ENCODE measurements at regions not wholly inside any gene's neighbourhood (a gene's known extent, or its start where the extent isn't known, plus 50 kb on each side); places are given as distances from the start of the nearest gene placed in this dataset.
A peak's percentile ranks its signal among the peaks of the same experiment; 100 is the strongest.

DNA sequence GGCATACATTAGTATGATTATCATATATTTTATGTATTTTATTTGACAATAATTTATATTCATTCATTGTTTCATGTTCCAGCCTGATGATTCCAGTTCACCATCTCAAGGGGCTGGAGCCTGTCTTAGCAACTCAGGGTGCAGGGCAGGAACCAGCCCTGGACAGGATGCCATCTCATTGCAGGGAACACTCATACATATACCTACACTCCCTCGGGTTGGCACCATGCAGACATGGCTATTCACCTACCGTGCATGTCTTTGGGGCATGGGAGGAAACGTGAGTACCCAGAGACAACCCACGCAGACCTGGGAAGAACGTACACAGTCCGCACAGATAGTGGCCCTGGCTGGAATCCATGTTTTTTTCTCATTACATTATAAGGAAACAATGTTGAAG lies 151.0 kb upstream of the ZNF536 start:
- CTCF ChIA-PET: no interaction called here
- Histone ChIP-seq H3K27ac (ENCODE audit: low read depth, low read length) (no peak overlapping the region), H3K9me3 (ENCODE audit: control insufficient read depth, insufficient read depth, low read length) (peaks cover 3% of the 10 kb centered on the region; the same call in 1 of the 2 replicates), H3K4me3 (ENCODE audit: low read depth, low read length) (no peak overlapping the region), H3K27me3 (ENCODE audit: control insufficient read depth, insufficient read depth, low read length) (peaks cover 20% of the 10 kb centered on the region)
- no peak for DNase-seq (ENCODE audit: low read depth, low spot score)
- TF ChIP-seq, protein P1, sequence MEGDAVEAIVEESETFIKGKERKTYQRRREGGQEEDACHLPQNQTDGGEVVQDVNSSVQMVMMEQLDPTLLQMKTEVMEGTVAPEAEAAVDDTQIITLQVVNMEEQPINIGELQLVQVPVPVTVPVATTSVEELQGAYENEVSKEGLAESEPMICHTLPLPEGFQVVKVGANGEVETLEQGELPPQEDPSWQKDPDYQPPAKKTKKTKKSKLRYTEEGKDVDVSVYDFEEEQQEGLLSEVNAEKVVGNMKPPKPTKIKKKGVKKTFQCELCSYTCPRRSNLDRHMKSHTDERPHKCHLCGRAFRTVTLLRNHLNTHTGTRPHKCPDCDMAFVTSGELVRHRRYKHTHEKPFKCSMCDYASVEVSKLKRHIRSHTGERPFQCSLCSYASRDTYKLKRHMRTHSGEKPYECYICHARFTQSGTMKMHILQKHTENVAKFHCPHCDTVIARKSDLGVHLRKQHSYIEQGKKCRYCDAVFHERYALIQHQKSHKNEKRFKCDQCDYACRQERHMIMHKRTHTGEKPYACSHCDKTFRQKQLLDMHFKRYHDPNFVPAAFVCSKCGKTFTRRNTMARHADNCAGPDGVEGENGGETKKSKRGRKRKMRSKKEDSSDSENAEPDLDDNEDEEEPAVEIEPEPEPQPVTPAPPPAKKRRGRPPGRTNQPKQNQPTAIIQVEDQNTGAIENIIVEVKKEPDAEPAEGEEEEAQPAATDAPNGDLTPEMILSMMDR (IDR thresholded peaks at IDR 0.05; ENCODE audit: low read depth, low read length): no peak
- POLR2A ChIA-PET: no interaction called here

DNA sequence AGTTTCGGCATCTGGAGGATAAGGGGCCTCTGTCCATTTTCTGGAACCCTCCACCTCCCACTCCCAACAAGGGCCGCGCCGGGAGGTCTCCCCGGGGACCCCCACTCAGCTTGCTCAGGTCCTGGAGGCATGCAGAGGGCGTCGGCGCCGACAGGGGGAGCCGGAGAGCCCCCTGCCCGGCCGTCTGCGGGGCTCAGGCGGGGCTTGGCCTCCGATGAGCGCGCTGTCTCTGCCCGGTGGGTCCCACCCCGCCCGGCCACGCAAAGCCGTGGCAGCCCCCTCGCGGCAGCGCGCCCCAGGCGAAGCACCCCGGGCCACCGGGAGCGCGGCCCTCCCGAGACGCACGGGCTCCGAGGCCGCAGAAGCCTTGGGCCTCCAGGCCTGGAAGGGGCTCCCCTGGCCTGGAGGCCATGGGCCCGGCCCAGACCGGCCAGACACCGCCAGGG lies 149.7 kb upstream of the ZNF536 start:
- ChIA-PET CTCF (no interaction called here), POLR2A (no interaction called here)

DNA sequence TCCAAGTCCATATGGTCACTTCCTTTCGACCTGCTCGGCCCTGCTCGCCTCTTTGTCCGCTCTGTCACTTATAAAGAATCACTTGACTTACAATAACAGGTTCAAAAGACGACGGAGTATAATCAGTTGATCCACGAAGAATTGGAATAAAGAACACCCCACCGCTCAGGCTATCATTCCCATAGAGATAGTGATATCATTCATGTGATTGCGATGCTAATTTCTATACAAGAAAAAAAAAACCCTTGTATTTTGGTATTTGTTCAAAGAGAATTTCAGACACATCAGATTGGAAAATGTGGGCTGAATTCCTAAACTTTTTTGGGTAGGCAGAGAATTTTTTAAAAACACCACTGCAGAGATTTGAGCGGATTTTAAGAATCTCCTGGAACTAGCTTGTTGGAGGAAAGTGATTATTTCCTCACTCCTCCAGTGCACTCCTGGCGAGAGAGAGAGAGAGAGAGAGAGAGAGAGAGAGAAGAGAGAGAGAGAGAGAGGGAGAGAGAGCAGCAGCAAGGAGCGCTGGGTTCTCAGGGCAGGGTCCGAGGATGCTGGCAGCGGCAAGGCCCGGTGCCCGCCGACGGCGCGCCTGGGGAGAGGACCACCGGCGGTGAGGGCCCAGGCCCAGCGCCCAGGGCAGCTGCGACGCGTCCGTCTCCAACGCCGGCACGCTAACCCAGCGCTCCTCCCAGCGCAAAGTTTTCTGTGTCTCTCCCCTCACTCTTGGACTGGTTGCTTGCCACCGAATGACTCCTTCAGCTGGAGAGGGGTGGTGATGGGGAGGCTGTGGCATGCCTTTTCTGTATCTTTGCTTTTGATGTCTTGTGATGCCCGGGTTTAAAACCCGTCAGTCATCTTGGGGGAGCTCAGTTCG lies 149.0 kb upstream of the ZNF536 start:
- Histone ChIP-seq H3K9me3 (ENCODE audit: control insufficient read depth, insufficient read depth, low read length) (peaks cover 4% of the 10 kb centered on the region; the same call in 1 of the 2 replicates), H3K27ac (ENCODE audit: low read depth, low read length) (no peak overlapping the region), H3K27me3 (ENCODE audit: control insufficient read depth, insufficient read depth, low read length) (peaks cover 35% of the 10 kb centered on the region), H3K4me3 (ENCODE audit: low read depth, low read length) (no peak overlapping the region)
- no peak for DNase-seq (ENCODE audit: low read depth, low spot score)
- CTCF ChIA-PET: interaction anchor here (0.7 kb wide), 1 partner anchor 16 kb away, joined by 5 read pairs; no protein-coding TSS in a partner anchor
- POLR2A ChIA-PET: no interaction called here
- TF ChIP-seq, protein P1 (IDR thresholded peaks at IDR 0.05; ENCODE audit: low read depth, low read length): no peak

More for the DNA sequence above, 149.7 kb upstream of the ZNF536 start:
- Histone ChIP-seq H3K4me3 (ENCODE audit: low read depth, low read length) (no peak overlapping the region), H3K27me3 (ENCODE audit: control insufficient read depth, insufficient read depth, low read length) (peaks cover 30% of the 10 kb centered on the region), H3K9me3 (ENCODE audit: control insufficient read depth, insufficient read depth, low read length) (peaks cover 5% of the 10 kb centered on the region; the same call in 1 of the 2 replicates), H3K27ac (ENCODE audit: low read depth, low read length) (no peak overlapping the region)
- TF ChIP-seq, protein P1 (IDR thresholded peaks at IDR 0.05; ENCODE audit: low read depth, low read length): peak; percentile 20; the same call in 1 of the 2 replicates
- no peak for DNase-seq (ENCODE audit: low read depth, low spot score)

DNA sequence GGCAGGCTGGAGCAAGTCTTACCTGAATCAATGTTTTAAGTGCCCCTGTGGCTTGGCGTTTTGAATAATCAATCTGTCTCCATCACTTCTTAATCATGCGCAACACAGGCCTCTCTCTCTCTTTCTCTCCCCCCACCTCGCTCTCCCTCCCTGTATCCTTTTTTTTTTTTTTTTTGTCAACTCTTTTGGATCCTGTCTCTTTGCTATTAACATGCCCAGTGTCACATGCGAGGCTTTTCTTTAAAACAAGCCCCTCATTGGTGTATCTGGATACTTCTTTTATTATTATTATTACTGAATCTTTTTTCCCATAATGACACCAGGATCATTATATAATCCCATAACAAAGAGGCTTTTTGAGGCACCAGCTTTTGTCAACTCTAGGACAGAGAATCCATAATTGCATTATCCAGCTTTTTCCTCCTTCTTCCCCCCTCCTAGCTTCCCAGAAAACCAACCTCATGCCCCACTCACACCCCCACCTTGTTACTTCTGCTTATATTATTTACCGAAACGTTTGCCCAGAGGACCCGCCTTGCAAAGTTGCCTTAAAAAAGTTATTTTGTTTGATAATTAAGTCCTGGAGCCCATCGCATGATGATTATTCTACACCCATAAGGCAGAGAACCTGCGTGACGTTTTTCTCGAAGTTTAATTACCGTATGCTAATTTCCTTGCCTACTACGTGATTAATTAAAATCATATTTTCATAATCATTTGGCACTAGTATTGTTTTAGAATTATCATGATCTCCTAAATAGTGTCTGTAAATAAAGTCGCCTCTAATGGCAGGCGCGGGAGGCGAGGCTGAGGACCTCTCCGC lies 148.1 kb upstream of the ZNF536 start:
- CTCF ChIA-PET: interaction anchor here (0.7 kb wide), 1 partner anchor 17 kb away, joined by 5 read pairs; no protein-coding TSS in a partner anchor
- peaks cover 6% of the 10 kb centered on the region; the same call in 1 of the 2 replicates for H3K9me3 ChIP-seq (ENCODE audit: control insufficient read depth, insufficient read depth, low read length)
- H3K27ac ChIP-seq (ENCODE audit: low read depth, low read length): no peak overlapping the region
- peaks cover 40% of the 10 kb centered on the region for H3K27me3 ChIP-seq (ENCODE audit: control insufficient read depth, insufficient read depth, low read length)
- no peak overlapping the region for H3K4me3 ChIP-seq (ENCODE audit: low read depth, low read length)
- POLR2A ChIA-PET: no interaction called here
- DNase-seq (ENCODE audit: low read depth, low spot score): no peak
- TF ChIP-seq, protein P1 (IDR thresholded peaks at IDR 0.05; ENCODE audit: low read depth, low read length): no peak

All from AG04450 (cell line).